H1 (cell line): ENCODE measurements at regions not wholly inside any gene's neighbourhood (a gene's known extent, or its start where the extent isn't known, plus 50 kb on each side); places are given as distances from the start of the nearest gene placed in this dataset.

Experiments
- CTCF ChIA-PET: fragments of 300-600 bp; sonication (Branson Sonifier 250); formaldehyde crosslinking; loops from one replicate; lab custom pipeline; 2021; ENCODE audit not compliant: partially characterized antibody; lab: Charles Lee
- POLR2A ChIA-PET: fragments of 300-600 bp; sonication (Branson Sonifier 250); formaldehyde crosslinking; loops from one replicate; lab custom pipeline; 2021; ENCODE audit warnings: inconsistent platforms; ENCODE audit not compliant: partially characterized antibody; lab: Charles Lee
- DNase-seq, 2 experiments: peaks; one replicate each; pipeline versions ENCODE4 v3.0.0 to v3.0.0-alpha.2; 2010 to 2022; ENCODE audit warnings: low spot score in 2 of 2, low read depth in 1 of 2, mixed read lengths in 1 of 2
- FAIRE-seq: peaks from 2 replicates; lab custom pipeline; 2011; peaks lifted over from hg19 to GRCh38; lab: Jason Lieb, UNC
- H2AFZ ChIP-seq: 2 replicates; pipeline ENCODE4 v1.8.1; 2012; ENCODE audit warnings: low read length, inconsistent platforms
- H2AK5ac ChIP-seq: 2 replicates; pipeline ENCODE4 v1.6.1; 2013; ENCODE audit warnings: low read depth, low read length
- H2BK120ac ChIP-seq: replicated peaks from 2 replicates; pipeline ENCODE3; 2013; ENCODE audit warnings: low read depth, low read length, inconsistent platforms
- H2BK12ac ChIP-seq: 2 replicates; pipeline ENCODE4 v1.6.1; 2013; ENCODE audit warnings: low read depth, low read length
- H2BK15ac ChIP-seq: 2 replicates; pipeline ENCODE4 v1.6.1; 2013; ENCODE audit warnings: low read length
- H2BK20ac ChIP-seq: 2 replicates; pipeline ENCODE4 v1.6.1; 2013; ENCODE audit warnings: low read length
- H2BK5ac ChIP-seq: 2 replicates; pipeline ENCODE4 v1.6.1; 2013; ENCODE audit warnings: low read depth, low read length
- H3K14ac ChIP-seq: 2 replicates; pipeline ENCODE4 v1.6.1; 2013; ENCODE audit warnings: inconsistent platforms; ENCODE audit not compliant: insufficient read length
- H3K18ac ChIP-seq: 2 replicates; pipeline ENCODE4 v1.6.1; 2013; ENCODE audit warnings: low read length; ENCODE audit errors: extremely low read depth
- H3K23ac ChIP-seq: 2 replicates; pipeline ENCODE4 v1.6.1; 2013; ENCODE audit warnings: inconsistent platforms; ENCODE audit not compliant: insufficient read length
- H3K23me2 ChIP-seq: 2 replicates; pipeline ENCODE4 v1.6.1; 2013; ENCODE audit warnings: low read depth, low read length
- H3K27ac ChIP-seq: 2 replicates; pipeline ENCODE4 v1.6.1; 2011; ENCODE audit warnings: low read depth, low read length, inconsistent platforms
- H3K27me3 ChIP-seq, 4 experiments: replicated peaks in 1 of 4; 1 replicate in 1 of 4; 2 replicates in 3 of 4; pipeline versions ENCODE4 v1.6.1 to v1.8.1; 2011 to 2013; ENCODE audit warnings: low read length in 3 of 4, mild to moderate bottlenecking in 3 of 4, inconsistent platforms in 2 of 4, mixed read lengths in 2 of 4, moderate library complexity in 1 of 4; ENCODE audit not compliant: control insufficient read depth in 3 of 4, insufficient read depth in 3 of 4; ENCODE audit errors: extremely low read depth in 1 of 4
- H3K36me3 ChIP-seq, 4 experiments: 2 replicates each; pipeline versions ENCODE4 v1.6.1 to v1.8.1; 2011 to 2013; ENCODE audit warnings: mild to moderate bottlenecking in 4 of 4, low read length in 3 of 4, moderate library complexity in 2 of 4, control low read depth in 1 of 4, inconsistent platforms in 1 of 4; ENCODE audit not compliant: insufficient read depth in 4 of 4, control insufficient read depth in 2 of 4
- H3K4ac ChIP-seq: replicated peaks from 2 replicates; pipeline ENCODE3; 2013; ENCODE audit warnings: low read length, low read depth, mixed read lengths, inconsistent platforms; ENCODE audit not compliant: insufficient read length
- H3K4me1 ChIP-seq, 4 experiments: replicated peaks in 1 of 4; 1 replicate in 1 of 4; 2 replicates in 3 of 4; pipeline versions ENCODE4 v1.6.1 to v1.8.1; 2011 to 2013; ENCODE audit warnings: low read length in 3 of 4, inconsistent platforms in 2 of 4, mixed read lengths in 1 of 4; ENCODE audit not compliant: insufficient read depth in 4 of 4, control insufficient read depth in 3 of 4
- H3K4me2 ChIP-seq, 2 experiments: 2 replicates each; pipeline versions ENCODE4 v1.6.1 to v1.8.1; 2011 to 2013; ENCODE audit warnings: low read depth in 2 of 2, low read length in 2 of 2, control low read depth in 1 of 2, inconsistent platforms in 1 of 2, mild to moderate bottlenecking in 1 of 2; ENCODE audit not compliant: insufficient read depth in 1 of 2
- H3K4me3 ChIP-seq, 4 experiments: fragments of 200-600, 300-600 bp in 1 of 4; sonication (generic), shearing (Covaris generic), sonication (Bioruptor Twin) in 1 of 4; 2 replicates each; pipeline versions ENCODE4 v1.5.1 to v1.8.1; 2011 to 2016; ENCODE audit warnings: low read length in 4 of 4, low read depth in 3 of 4, control low read depth in 2 of 4, inconsistent platforms in 2 of 4, mild to moderate bottlenecking in 2 of 4, mixed read lengths in 1 of 4, moderate library complexity in 1 of 4; ENCODE audit not compliant: insufficient read depth in 2 of 4; ENCODE audit errors: extremely low read depth in 1 of 4
- H3K56ac ChIP-seq: replicated peaks from 2 replicates; pipeline ENCODE3; 2013; ENCODE audit warnings: low read depth, mild to moderate bottlenecking, mixed read lengths, low read length, inconsistent platforms; ENCODE audit not compliant: insufficient read length
- H3K79me1 ChIP-seq: 2 replicates; pipeline ENCODE4 v1.6.1; 2013; ENCODE audit warnings: low read depth, low read length, control low read depth
- H3K79me2 ChIP-seq, 2 experiments: 2 replicates each; pipeline versions ENCODE4 v1.6.1 to v1.8.1; 2012 to 2013; ENCODE audit warnings: low read length in 2 of 2, mild to moderate bottlenecking in 2 of 2, inconsistent platforms in 1 of 2; ENCODE audit not compliant: insufficient read depth in 2 of 2, control insufficient read depth in 1 of 2
- H3K9ac ChIP-seq, 4 experiments: replicated peaks in 1 of 4; 1 replicate in 1 of 4; 2 replicates in 3 of 4; pipeline versions ENCODE4 v1.6.1 to v1.8.1; 2011 to 2013; ENCODE audit warnings: low read depth in 3 of 4, low read length in 3 of 4, control low read depth in 2 of 4, mild to moderate bottlenecking in 2 of 4, moderate library complexity in 2 of 4, inconsistent platforms in 1 of 4; ENCODE audit errors: extremely low read depth in 1 of 4
- H3K9me3 ChIP-seq, 2 experiments: 2 replicates each; pipeline versions ENCODE4 v1.6.1 to v1.8.1; 2012 to 2013; ENCODE audit warnings: mild to moderate bottlenecking in 2 of 2, moderate library complexity in 2 of 2, control low read depth in 1 of 2, inconsistent platforms in 1 of 2, low read depth in 1 of 2, low read length in 1 of 2, mixed read lengths in 1 of 2; ENCODE audit not compliant: insufficient read depth in 2 of 2
- H4K20me1 ChIP-seq, 2 experiments: replicated peaks in 1 of 2; 2 replicates each; pipeline versions ENCODE3 to v1.8.1; 2011 to 2013; ENCODE audit warnings: inconsistent platforms in 2 of 2, low read length in 2 of 2, mild to moderate bottlenecking in 1 of 2; ENCODE audit not compliant: insufficient read depth in 2 of 2, control insufficient read depth in 1 of 2
- H4K5ac ChIP-seq: 2 replicates; pipeline ENCODE4 v1.6.1; 2013; ENCODE audit warnings: low read length, low read depth, mixed read lengths, inconsistent platforms; ENCODE audit not compliant: insufficient read length
- H4K8ac ChIP-seq: 2 replicates; pipeline ENCODE4 v1.8.0; 2013; ENCODE audit warnings: mild to moderate bottlenecking, moderate library complexity, low read length, inconsistent platforms; ENCODE audit not compliant: insufficient read depth; ENCODE audit errors: extremely low read depth
- H4K91ac ChIP-seq: replicated peaks from 2 replicates; pipeline ENCODE3; 2013; ENCODE audit warnings: low read length, mixed read lengths, inconsistent platforms; ENCODE audit not compliant: insufficient read length
- BCL11A ChIP-seq, 2 experiments: IDR thresholded peaks; one replicate each; pipeline ENCODE4 v1.6.1; 2011; ENCODE audit warnings: low read depth in 2 of 2, low read length in 2 of 2, mild to moderate bottlenecking in 2 of 2
- CHD2 ChIP-seq: IDR thresholded peaks from 2 replicates; pipeline ENCODE4 v1.6.1; 2012; ENCODE audit warnings: low read length, improper control_type of control experiment
- GABPA ChIP-seq: IDR thresholded peaks from 2 replicates; pipeline ENCODE4 v1.6.1; 2011; ENCODE audit warnings: mild to moderate bottlenecking, low read length, moderate library complexity, borderline replicate concordance; ENCODE audit not compliant: insufficient read depth
- POLR2A ChIP-seq, 2 experiments: IDR thresholded peaks; 1 replicate in 1 of 2; 2 replicates in 1 of 2; pipeline ENCODE4 v1.6.1; 2011; ENCODE audit warnings: low read depth in 2 of 2, low read length in 2 of 2, mild to moderate bottlenecking in 2 of 2; ENCODE audit errors: control extremely low read depth in 1 of 2
- POLR2AphosphoS5 ChIP-seq: IDR thresholded peaks from 2 replicates; pipeline ENCODE4 v1.6.1; 2011; ENCODE audit warnings: low read depth, low read length
- RNF2 ChIP-seq: fragments of 200-900, 300-1000 bp; sonication (generic); IDR thresholded peaks from 2 replicates; pipeline ENCODE4 v1.7.1; 2016; ENCODE audit warnings: borderline replicate concordance, low read depth, mild to moderate bottlenecking, antibody characterized with exemption, low read length; ENCODE audit not compliant: poor library complexity, severe bottlenecking; ENCODE audit errors: missing control alignments
- SAP30 ChIP-seq: fragments of 300-600 bp; sonication (generic); IDR thresholded peaks from 2 replicates; pipeline ENCODE4 v1.7.1; 2012; ENCODE audit warnings: low read length, moderate library complexity, mild to moderate bottlenecking, inconsistent platforms; ENCODE audit not compliant: insufficient read depth, insufficient replicate concordance
- SP4 ChIP-seq: IDR thresholded peaks from 2 replicates; pipeline ENCODE4 v1.6.1; 2012; ENCODE audit warnings: low read length, inconsistent platforms
- SUZ12 ChIP-seq: fragments of 200-600 bp; sonication (generic); IDR thresholded peaks from 2 replicates; pipeline ENCODE4 v1.6.1; 2012; ENCODE audit warnings: mild to moderate bottlenecking, inconsistent platforms, low read length, moderate library complexity, mixed read lengths
- TBP ChIP-seq: IDR thresholded peaks from 2 replicates; pipeline ENCODE4 v1.6.1; 2011; ENCODE audit warnings: low read depth, low read length, improper control_type of control experiment
- YY1 ChIP-seq: IDR thresholded peaks from 2 replicates; pipeline ENCODE4 v1.6.1; 2011; ENCODE audit warnings: low read depth, mild to moderate bottlenecking, low read length
- WGBS, 2 experiments: shearing (Covaris generic) in 1 of 2; methylation state at CpG; one replicate each; pipeline versions ENCODE4 v1.1.6 to v1.1.7; 2013 to 2015; ENCODE audit warnings: low lambda C conversion rate in 2 of 2, mixed read lengths in 2 of 2, inconsistent platforms in 1 of 2, low coverage in 1 of 2, missing lambda C conversion rate in 1 of 2; ENCODE audit not compliant: insufficient replicate concordance in 2 of 2, insufficient coverage in 1 of 2, insufficient read length in 1 of 2; ENCODE audit errors: extremely low coverage in 1 of 2, missing lambda C conversion rate in 1 of 2; 5-methylcytosine and 5-hydroxymethylcytosine counted together

DNA sequence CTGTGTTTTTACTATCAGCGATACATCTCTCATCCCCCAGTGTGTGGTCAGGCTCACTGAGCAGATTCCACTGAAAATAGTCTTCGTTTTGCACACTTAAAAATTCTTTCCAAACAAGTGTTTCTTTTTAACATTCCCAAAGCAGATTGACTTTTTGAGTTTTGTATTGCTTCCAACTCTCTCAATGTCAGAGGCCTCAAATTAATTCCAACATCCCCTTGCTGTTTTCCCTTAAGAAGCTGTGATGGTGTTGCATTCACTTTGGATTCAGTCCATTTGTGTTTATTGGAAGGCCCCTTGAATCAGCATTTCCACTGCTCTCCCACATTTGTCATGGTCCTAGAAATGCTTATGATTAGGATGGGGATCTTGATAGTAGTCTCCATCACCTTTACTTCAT is 228.7 kb downstream of the KCNRG start:
- H2BK15ac ChIP-seq, result no peak overlapping the region
- no peak overlapping the region for H2AK5ac ChIP-seq
- H2BK20ac ChIP-seq, result no peak overlapping the region
- no peaks in the 10 kb centered on the region for H4K20me1 ChIP-seq
- no peak overlapping the region for H4K5ac ChIP-seq
- H3K9me3 ChIP-seq, result no peaks in the 10 kb centered on the region
- DNase-seq, result no peak
- H3K56ac ChIP-seq, result no peak overlapping the region
- no peak overlapping the region for H3K14ac ChIP-seq
- no peak overlapping the region for H2BK5ac ChIP-seq
- ChIA-PET CTCF (no interaction called here), POLR2A (no interaction called here)
- H2AFZ ChIP-seq, result no peak overlapping the region
- no peak overlapping the region for H3K18ac ChIP-seq
- H2BK120ac ChIP-seq, result no peak overlapping the region
- H3K9ac ChIP-seq, result no peak overlapping the region
- no peak for FAIRE-seq
- H3K23me2 ChIP-seq, result no peaks in the 10 kb centered on the region
- no peaks in the 10 kb centered on the region for H3K79me2 ChIP-seq
- no peaks in the 10 kb centered on the region for H3K36me3 ChIP-seq
- no peak overlapping the region for H4K8ac ChIP-seq
- no peak overlapping the region for H3K4ac ChIP-seq
- no peak overlapping the region for H3K27ac ChIP-seq
- WGBS, 2 experiments, result 88% methylated on average over 2 of the region's 2 CpGs; no CpG with 5 or more reads in 1 of the 2 experiments
- H3K23ac ChIP-seq, result no peak overlapping the region
- H2BK12ac ChIP-seq, result no peak overlapping the region
- H3K27me3 ChIP-seq, result no peaks in the 10 kb centered on the region
- no peak overlapping the region for H4K91ac ChIP-seq
- no peaks in the 10 kb centered on the region for H3K4me1 ChIP-seq
- no peaks in the 10 kb centered on the region for H3K79me1 ChIP-seq
- no peak overlapping the region for H3K4me2 ChIP-seq
- H3K4me3 ChIP-seq, result no peak overlapping the region
- TF ChIP-seq BCL11A (IDR thresholded peaks at IDR 0.05; ENCODE audit: low read depth in 2 of 2, low read length in 2 of 2), result no peak
- no peak for TF ChIP-seq TBP
- TF ChIP-seq POLR2AphosphoS5, result no peak
- no peak for TF ChIP-seq YY1
- TF ChIP-seq CHD2, result no peak
- TF ChIP-seq POLR2A (IDR thresholded peaks at IDR 0.05; ENCODE audit: control extremely low read depth in 1 of 2, low read depth in 2 of 2, low read length in 2 of 2), result no peak
- no peak for TF ChIP-seq RNF2
- no peak for TF ChIP-seq SAP30
- TF ChIP-seq GABPA, result no peak
- no peak for TF ChIP-seq SP4
- TF ChIP-seq SUZ12, result no peak
